ENCODE measurements at regions not wholly inside any gene's neighbourhood (a gene's known extent, or its start where the extent isn't known, plus 50 kb on each side); places are given as distances from the start of the nearest gene placed in this dataset.

GRCh38 chr6:16828058-16828457, 66.8 kb upstream of the ATXN1 start:
- WGBS, 2 donors: 75 to 85% methylated on average over 2 of the region's 2 CpGs

GRCh38 chr6:16827627-16828026, 66.4 kb upstream of the ATXN1 start:
- intact Hi-C loops (cut with DNase I; ENCODE audit: low total_unique reads): no loop called here
- no peak for DNase-seq (ENCODE audit: low spot score in 2 of 2)
- 81 to 84% methylated on average over 2 of the region's 2 CpGs for WGBS, 2 donors
- TF ChIP-seq POLR2A (IDR thresholded peaks at IDR 0.05) (no peak), CTCF (IDR thresholded peaks at IDR 0.05) (no peak)
- H3K4me3 ChIP-seq (ENCODE audit: low read depth, poor library complexity, severe bottlenecking): no peak overlapping the region

More at GRCh38 chr6:16828058-16828457, 66.8 kb upstream of the ATXN1 start:
- intact Hi-C loops (cut with DNase I; ENCODE audit: low total_unique reads): no loop called here
- TF ChIP-seq CTCF (IDR thresholded peaks at IDR 0.05) (no peak), POLR2A (IDR thresholded peaks at IDR 0.05) (no peak)
- no peak for DNase-seq (ENCODE audit: low spot score in 2 of 2)
- no peak overlapping the region for H3K4me3 ChIP-seq (ENCODE audit: low read depth, poor library complexity, severe bottlenecking)

DNA sequence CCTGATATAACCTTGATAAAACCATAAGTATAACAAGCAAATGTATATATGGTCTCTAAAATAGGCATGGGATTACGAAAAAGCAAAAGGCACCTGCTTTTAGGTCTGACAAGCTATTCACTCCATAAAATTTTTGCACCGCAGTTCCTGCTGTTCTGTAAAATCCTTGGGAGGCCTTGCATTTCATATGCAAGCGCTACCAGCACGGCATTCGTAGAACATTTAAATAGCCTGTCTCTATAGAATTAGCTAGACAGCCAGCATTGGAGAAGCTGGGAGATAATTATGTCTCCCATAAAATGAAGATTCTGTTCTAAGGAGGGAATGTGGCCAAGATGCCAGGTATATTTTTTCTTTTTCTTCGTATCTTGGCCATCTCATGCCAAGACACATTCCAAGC, 64.5 kb upstream of the ATXN1 start:
- no peak for TF ChIP-seq POLR2A (IDR thresholded peaks at IDR 0.05)
- no peak for TF ChIP-seq CTCF (IDR thresholded peaks at IDR 0.05)
- intact Hi-C loops (cut with DNase I; ENCODE audit: low total_unique reads): no loop called here
- no peak for DNase-seq (ENCODE audit: low spot score in 2 of 2)
- no peak overlapping the region for H3K4me3 ChIP-seq (ENCODE audit: low read depth, poor library complexity, severe bottlenecking)
- 89 to 95% methylated on average over 6 of the region's 6 CpGs for WGBS, 2 donors

- no peak overlapping the region for H3K4me3 ChIP-seq (ENCODE audit: low read depth, poor library complexity, severe bottlenecking)
- WGBS, 2 donors: 79 to 83% methylated on average over 10 of the region's 10 CpGs
- no peak for DNase-seq (ENCODE audit: low spot score in 2 of 2)
- intact Hi-C loops (cut with DNase I; ENCODE audit: low total_unique reads): no loop called here
- TF ChIP-seq CTCF (IDR thresholded peaks at IDR 0.05): no peak
- TF ChIP-seq POLR2A (IDR thresholded peaks at IDR 0.05): no peak
Measured at GRCh38 chr6:16824845-16825685, 63.8 kb upstream of the ATXN1 start.

DNA sequence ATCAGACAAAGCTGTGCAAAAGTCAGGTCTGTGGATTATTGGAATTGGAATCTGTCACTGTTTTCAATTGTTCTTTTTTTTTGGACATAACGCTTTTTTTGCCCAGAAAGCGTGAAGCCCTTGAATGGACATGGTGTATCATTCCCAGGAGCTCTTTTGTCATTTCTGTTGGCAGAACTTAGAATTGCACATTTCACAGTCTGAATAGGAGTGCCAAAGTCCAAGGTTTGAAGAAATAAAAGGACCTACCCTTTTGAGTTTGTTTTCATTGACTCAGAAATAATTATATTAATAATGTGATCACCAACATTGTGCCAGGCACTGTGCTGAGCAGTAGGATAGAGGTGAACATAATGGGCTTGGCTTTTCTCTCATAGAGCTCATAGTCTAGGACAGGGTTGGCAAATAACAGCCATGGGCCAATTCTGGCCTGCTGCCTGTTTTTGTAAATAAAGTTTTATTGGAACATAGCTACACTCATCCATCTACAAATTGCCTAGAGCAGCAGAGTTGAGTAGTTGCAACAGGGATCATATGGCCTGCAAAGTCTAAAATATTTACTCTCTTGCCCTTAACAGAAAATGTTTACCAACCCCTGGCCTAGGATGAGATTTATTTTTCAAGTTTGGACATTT, 62.6 kb upstream of the ATXN1 start:
- intact Hi-C loops (cut with DNase I; ENCODE audit: low total_unique reads): no loop called here
- WGBS, 2 donors: 93 to 94% methylated on average over 2 of the region's 2 CpGs
- TF ChIP-seq POLR2A (IDR thresholded peaks at IDR 0.05) (no peak), CTCF (IDR thresholded peaks at IDR 0.05) (no peak)
- no peak for DNase-seq (ENCODE audit: low spot score in 2 of 2)
- H3K4me3 ChIP-seq (ENCODE audit: low read depth, poor library complexity, severe bottlenecking): no peak overlapping the region
